Trophoblast cell (in vitro differentiated cells and primary cell): ENCODE measurements at regions not wholly inside any gene's neighbourhood (a gene's known extent, or its start where the extent isn't known, plus 50 kb on each side); places are given as distances from the start of the nearest gene placed in this dataset.

Experiments
- DNase-seq, 2 donors: peaks; one replicate each; pipeline ENCODE4 v3.0.0-alpha.2; 2016
- H2AFZ ChIP-seq: 2 replicates; pipeline ENCODE4 v1.6.1; 2013; ENCODE audit warnings: low read length, moderate library complexity, mild to moderate bottlenecking; ENCODE audit not compliant: insufficient read depth, poor library complexity
- H2AK5ac ChIP-seq: 2 replicates; pipeline ENCODE4 v1.6.1; 2013; ENCODE audit warnings: mild to moderate bottlenecking, low read length
- H2BK120ac ChIP-seq: 2 replicates; pipeline ENCODE4 v1.6.1; 2013; ENCODE audit warnings: low read length, mild to moderate bottlenecking, moderate library complexity; ENCODE audit not compliant: insufficient read depth, poor library complexity
- H2BK12ac ChIP-seq: 2 replicates; pipeline ENCODE4 v1.6.1; 2013; ENCODE audit warnings: mild to moderate bottlenecking, low read length, moderate library complexity
- H2BK5ac ChIP-seq: 2 replicates; pipeline ENCODE4 v1.6.1; 2013; ENCODE audit warnings: low read length, low read depth, moderate library complexity, mild to moderate bottlenecking; ENCODE audit not compliant: poor library complexity
- H3K14ac ChIP-seq: 2 replicates; pipeline ENCODE4 v1.6.1; 2013; ENCODE audit warnings: mild to moderate bottlenecking, low read length
- H3K18ac ChIP-seq: 2 replicates; pipeline ENCODE4 v1.6.1; 2013; ENCODE audit warnings: mild to moderate bottlenecking, low read length
- H3K23ac ChIP-seq: 2 replicates; pipeline ENCODE4 v1.6.1; 2013; ENCODE audit warnings: low read length
- H3K27ac ChIP-seq: 2 replicates; pipeline ENCODE4 v1.5.1; 2013; ENCODE audit warnings: low read depth, mild to moderate bottlenecking, inconsistent platforms, low read length, moderate library complexity
- H3K27me3 ChIP-seq: 2 replicates; pipeline ENCODE4 v1.6.1; 2013; ENCODE audit warnings: inconsistent platforms, mild to moderate bottlenecking, low read length, moderate library complexity; ENCODE audit not compliant: insufficient read depth
- H3K36me3 ChIP-seq, 2 experiments: 1 replicate in 1 of 2; 2 replicates in 1 of 2; pipeline ENCODE4 v1.6.1; 2013; ENCODE audit warnings: low read length in 2 of 2, mild to moderate bottlenecking in 2 of 2, moderate library complexity in 1 of 2; ENCODE audit not compliant: insufficient read depth in 2 of 2, control insufficient read depth in 1 of 2
- H3K4ac ChIP-seq: 2 replicates; pipeline ENCODE4 v1.6.1; 2013; ENCODE audit warnings: low read depth, mild to moderate bottlenecking, low read length, moderate library complexity
- H3K4me1 ChIP-seq, 2 experiments: 1 replicate in 1 of 2; 2 replicates in 1 of 2; pipeline ENCODE4 v1.6.1; 2013; ENCODE audit warnings: low read length in 2 of 2, mild to moderate bottlenecking in 2 of 2, moderate library complexity in 1 of 2; ENCODE audit not compliant: insufficient read depth in 2 of 2, control insufficient read depth in 1 of 2
- H3K4me2 ChIP-seq: 2 replicates; pipeline ENCODE4 v1.6.1; 2013; ENCODE audit warnings: inconsistent platforms, mild to moderate bottlenecking, low read length, moderate library complexity
- H3K4me3 ChIP-seq: 2 replicates; pipeline ENCODE4 v1.5.1; 2013; ENCODE audit warnings: mild to moderate bottlenecking, low read depth, low read length, inconsistent platforms
- H3K79me1 ChIP-seq: one replicate; pipeline ENCODE4 v1.6.1; 2013; ENCODE audit warnings: low read length
- H3K79me2 ChIP-seq: 2 replicates; pipeline ENCODE4 v1.6.1; 2013; ENCODE audit warnings: low read length, mild to moderate bottlenecking; ENCODE audit not compliant: control insufficient read depth, insufficient read depth, poor library complexity
- H3K9ac ChIP-seq: 2 replicates; pipeline ENCODE4 v1.6.1; 2013; ENCODE audit warnings: mild to moderate bottlenecking, low read length
- H3K9me3 ChIP-seq: 2 replicates; pipeline ENCODE4 v1.6.1; 2013; ENCODE audit warnings: low read depth, mild to moderate bottlenecking, control low read depth, inconsistent platforms, low read length; ENCODE audit not compliant: insufficient read depth
- H4K12ac ChIP-seq: 2 replicates; pipeline ENCODE4 v1.6.1; 2013; ENCODE audit warnings: low read depth, mild to moderate bottlenecking, low read length, moderate library complexity
- H4K8ac ChIP-seq: 2 replicates; pipeline ENCODE4 v1.6.1; 2013; ENCODE audit warnings: low read depth, mild to moderate bottlenecking, low read length, moderate library complexity
- H4K91ac ChIP-seq: one replicate; pipeline ENCODE4 v1.6.1; 2013; ENCODE audit warnings: low read depth, mild to moderate bottlenecking, low read length, moderate library complexity
- WGBS: extraction: QIAGEN DNeasy Blood & Tissue Kit; methylation state at CpG from one replicate; pipeline ENCODE4 v1.1.7; 2013; ENCODE audit warnings: missing lambda C conversion rate; ENCODE audit not compliant: insufficient read length, insufficient coverage; ENCODE audit errors: extremely low coverage; 5-methylcytosine and 5-hydroxymethylcytosine counted together

DNA sequence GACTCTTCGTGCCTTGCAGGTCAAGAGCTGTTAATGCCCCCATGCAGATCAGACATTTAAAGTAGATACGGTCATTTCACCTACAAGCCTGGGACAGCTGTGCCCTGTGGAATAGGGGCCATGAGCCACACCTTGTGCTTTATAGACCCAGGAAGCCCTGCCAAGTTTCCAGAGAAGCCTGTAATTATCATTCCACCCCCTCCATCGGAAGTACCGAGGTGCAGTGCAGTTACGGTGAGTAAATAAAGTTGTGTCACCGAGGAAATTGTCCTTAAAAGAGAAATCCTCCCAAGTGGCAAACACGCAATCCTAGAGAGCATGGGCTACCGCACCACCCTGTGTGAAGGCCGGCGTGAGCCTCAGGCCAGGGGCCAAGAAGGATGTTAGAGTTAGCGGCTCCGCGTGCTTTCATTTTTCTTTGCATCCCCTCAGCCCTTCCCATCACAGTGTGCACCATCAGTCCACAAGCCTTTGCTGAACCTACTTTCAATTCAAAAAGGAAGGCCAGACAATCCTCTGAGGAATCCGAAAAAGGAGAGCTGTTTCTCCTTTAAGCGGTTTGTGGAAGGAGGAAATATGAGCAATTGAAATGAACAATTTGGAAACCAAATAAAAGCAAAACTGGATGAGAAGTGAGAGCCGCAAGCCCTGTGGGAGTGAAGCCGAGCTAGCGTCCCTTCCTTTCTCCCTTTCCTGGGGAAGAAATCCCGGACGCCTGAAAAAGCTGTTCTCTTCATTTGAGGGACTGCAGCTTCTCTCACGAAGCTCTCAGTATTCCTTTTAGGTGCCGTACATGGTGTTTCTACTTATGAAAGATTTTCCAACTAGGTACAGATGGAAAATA is 183.3 kb upstream of the PDE10A start:
- no peak overlapping the region for H2AK5ac ChIP-seq
- no peak overlapping the region for H4K91ac ChIP-seq
- H3K27ac ChIP-seq, result no peak overlapping the region
- H4K12ac ChIP-seq, result no peak overlapping the region
- H3K4me3 ChIP-seq, result no peak overlapping the region
- no peak overlapping the region for H3K9ac ChIP-seq
- H3K27me3 ChIP-seq, result no peaks in the 10 kb centered on the region
- H3K23ac ChIP-seq, result no peak overlapping the region
- peak; percentile 62 to 68 for DNase-seq
- H3K79me2 ChIP-seq, result no peaks in the 10 kb centered on the region
- H3K4me1 ChIP-seq, result peaks cover 0 to 2% of the 10 kb centered on the region in 2 experiments
- no peaks in the 10 kb centered on the region for H3K36me3 ChIP-seq
- no peak overlapping the region for H4K8ac ChIP-seq
- no peak overlapping the region for H2BK5ac ChIP-seq
- no peak overlapping the region for H3K18ac ChIP-seq
- no peaks in the 10 kb centered on the region for H3K79me1 ChIP-seq
- no peak overlapping the region for H2BK12ac ChIP-seq
- H2AFZ ChIP-seq, result no peak overlapping the region
- WGBS, result no CpG with 5 or more reads among the region's 22 CpGs
- H3K4ac ChIP-seq, result no peak overlapping the region
- no peak overlapping the region for H3K4me2 ChIP-seq
- no peaks in the 10 kb centered on the region for H3K9me3 ChIP-seq
- no peak overlapping the region for H2BK120ac ChIP-seq
- H3K14ac ChIP-seq, result no peak overlapping the region

DNA sequence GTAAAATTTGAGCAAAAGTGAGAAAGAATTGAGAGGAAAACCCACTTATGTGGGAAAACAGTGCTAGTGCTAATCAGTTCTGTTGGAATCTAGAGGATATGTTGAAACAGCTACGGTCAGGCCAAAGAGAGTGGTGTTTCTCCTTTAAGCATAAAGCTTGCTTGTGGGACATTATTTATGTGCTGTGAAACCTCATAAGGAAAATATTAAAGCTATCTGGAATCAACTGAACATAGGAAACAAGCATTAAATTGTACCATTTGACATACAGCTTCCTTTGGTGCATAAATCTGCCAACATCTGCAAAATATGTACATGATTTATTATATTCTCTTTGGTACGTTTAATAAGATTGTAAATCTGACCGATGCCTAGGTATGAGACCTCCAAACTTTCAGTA is 182.5 kb upstream of the PDE10A start:
- Histone ChIP-seq H3K79me2 (no peaks in the 10 kb centered on the region), H3K23ac (no peak overlapping the region), H3K4me2 (no peak overlapping the region), H2BK5ac (no peak overlapping the region), H4K12ac (no peak overlapping the region), H3K36me3 (no peaks in the 10 kb centered on the region), H3K4ac (no peak overlapping the region), H3K9me3 (no peaks in the 10 kb centered on the region), H3K27ac (no peak overlapping the region), H3K79me1 (no peaks in the 10 kb centered on the region), H3K4me3 (no peak overlapping the region), H3K4me1 (peaks cover 0 to 2% of the 10 kb centered on the region in 2 experiments), H4K91ac (no peak overlapping the region), H3K27me3 (no peaks in the 10 kb centered on the region), H4K8ac (no peak overlapping the region), H3K18ac (no peak overlapping the region), H3K14ac (no peak overlapping the region), H3K9ac (no peak overlapping the region), H2BK120ac (no peak overlapping the region), H2AK5ac (no peak overlapping the region), H2AFZ (no peak overlapping the region), H2BK12ac (no peak overlapping the region)
- WGBS, result no CpG with 5 or more reads among the region's 3 CpGs
- DNase-seq, result no peak

DNA sequence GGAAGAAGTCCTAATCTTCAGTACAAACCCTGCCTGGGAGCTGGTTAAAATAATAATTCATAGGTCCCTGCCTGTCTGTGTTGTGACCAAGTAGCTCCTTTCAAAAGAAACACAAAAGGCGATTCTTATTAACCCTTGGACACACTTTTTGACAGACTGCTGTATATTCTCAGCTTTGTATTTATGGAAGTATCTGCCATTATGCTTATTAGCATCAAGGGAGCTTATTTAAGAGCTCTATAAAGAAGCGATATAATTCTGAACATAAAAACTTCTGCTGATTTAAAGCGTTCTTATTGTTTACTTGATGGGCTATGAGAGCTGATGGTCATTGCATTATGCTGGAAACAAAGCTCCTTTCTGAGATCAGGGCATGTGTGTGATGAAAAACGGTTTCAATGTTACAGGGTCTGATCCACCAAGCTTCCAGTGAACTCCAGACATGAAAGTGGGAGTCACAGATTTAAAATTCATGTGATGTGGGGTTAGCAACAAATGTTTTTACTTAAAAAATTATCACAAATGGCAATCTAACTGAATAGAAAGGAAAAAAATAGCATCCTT is 181.8 kb upstream of the PDE10A start:
- H4K91ac ChIP-seq, result no peak overlapping the region
- H4K8ac ChIP-seq, result no peak overlapping the region
- no peak overlapping the region for H3K23ac ChIP-seq
- no peak overlapping the region for H3K4ac ChIP-seq
- no peak overlapping the region for H4K12ac ChIP-seq
- peaks cover 0 to 2% of the 10 kb centered on the region in 2 experiments for H3K4me1 ChIP-seq
- no peak overlapping the region for H2BK12ac ChIP-seq
- no peak overlapping the region for H3K27ac ChIP-seq
- no peak overlapping the region for H2AK5ac ChIP-seq
- H3K79me1 ChIP-seq, result no peaks in the 10 kb centered on the region
- no CpG with 5 or more reads among the region's 4 CpGs for WGBS
- H2BK5ac ChIP-seq, result no peak overlapping the region
- H3K4me3 ChIP-seq, result no peak overlapping the region
- DNase-seq, result no peak
- H3K79me2 ChIP-seq, result no peaks in the 10 kb centered on the region
- no peak overlapping the region for H3K4me2 ChIP-seq
- H3K14ac ChIP-seq, result no peak overlapping the region
- no peak overlapping the region for H2AFZ ChIP-seq
- no peak overlapping the region for H3K9ac ChIP-seq
- no peaks in the 10 kb centered on the region for H3K27me3 ChIP-seq
- H3K18ac ChIP-seq, result no peak overlapping the region
- H3K9me3 ChIP-seq, result no peaks in the 10 kb centered on the region
- H3K36me3 ChIP-seq, result no peaks in the 10 kb centered on the region
- no peak overlapping the region for H2BK120ac ChIP-seq

DNA sequence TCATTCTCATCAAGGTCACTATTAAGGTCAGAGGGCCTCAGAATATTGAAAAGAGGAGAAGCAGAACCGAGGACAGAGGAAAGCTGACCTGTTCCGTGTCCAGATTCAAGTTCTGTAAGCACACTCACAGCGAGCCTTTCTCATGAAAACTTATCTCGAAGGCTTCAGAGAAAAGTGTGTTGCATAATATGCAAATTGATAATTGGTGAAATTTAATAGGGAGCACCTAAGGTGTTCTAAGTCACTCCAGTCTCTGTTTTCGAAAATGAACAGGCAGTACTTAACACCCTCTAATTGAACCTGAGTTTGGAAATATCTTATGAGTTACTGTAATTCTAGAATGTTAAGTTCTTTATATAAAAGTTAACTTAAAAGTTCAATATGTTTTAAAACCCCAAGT is 181.2 kb upstream of the PDE10A start:
- Histone ChIP-seq H3K79me1 (no peaks in the 10 kb centered on the region), H3K9ac (no peak overlapping the region), H2BK120ac (no peak overlapping the region), H3K27me3 (no peaks in the 10 kb centered on the region), H3K23ac (no peak overlapping the region), H3K79me2 (no peaks in the 10 kb centered on the region), H3K27ac (no peak overlapping the region), H3K4ac (no peak overlapping the region), H4K8ac (no peak overlapping the region), H2BK12ac (no peak overlapping the region), H2AK5ac (no peak overlapping the region), H3K18ac (no peak overlapping the region), H2AFZ (no peak overlapping the region), H3K14ac (no peak overlapping the region), H3K4me2 (no peak overlapping the region), H3K9me3 (no peaks in the 10 kb centered on the region), H3K4me1 (peaks cover 0 to 2% of the 10 kb centered on the region in 2 experiments), H3K36me3 (no peaks in the 10 kb centered on the region), H4K12ac (no peak overlapping the region), H4K91ac (no peak overlapping the region), H3K4me3 (no peak overlapping the region), H2BK5ac (no peak overlapping the region)
- no peak for DNase-seq
- WGBS, result no CpG with 5 or more reads among the region's 5 CpGs
